GM21360 (cell line): ENCODE measurements at regions not wholly inside any gene's neighbourhood (a gene's known extent, or its start where the extent isn't known, plus 50 kb on each side); places are given as distances from the start of the nearest gene placed in this dataset.

Source experiments
- ATAC-seq: cut with Tn5 transposase; IDR thresholded peaks from one replicate; pipeline ENCODE4 v1.9.1; 2021; ENCODE audit warnings: mild to moderate bottlenecking, moderate library complexity; ENCODE audit not compliant: unreplicated experiment

DNA sequence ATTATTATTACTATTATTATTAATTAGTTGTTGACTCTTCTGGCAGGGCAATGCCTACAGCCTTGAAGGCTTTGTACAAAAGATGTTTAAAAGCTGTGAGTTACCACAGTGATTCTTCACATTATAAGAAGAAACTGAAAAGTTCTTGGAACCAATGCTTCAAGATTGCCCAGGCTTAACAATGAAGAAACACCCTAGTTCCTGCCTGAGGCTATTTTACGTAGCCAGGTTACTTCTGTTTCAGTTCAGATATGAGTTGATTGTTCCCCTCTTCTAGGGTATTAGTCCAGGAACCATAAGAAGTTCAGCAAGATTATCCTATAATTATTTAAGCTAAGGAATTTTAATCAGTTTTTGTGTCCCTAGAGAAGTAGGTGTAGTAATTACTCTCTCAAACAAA is 154.6 kb upstream of the CDH12 start:
- ATAC-seq, result no peak

- ATAC-seq, result no peak
These were observed 154.1 kb upstream of the CDH12 start for GRCh38 chr5:23007236-23007635.

DNA sequence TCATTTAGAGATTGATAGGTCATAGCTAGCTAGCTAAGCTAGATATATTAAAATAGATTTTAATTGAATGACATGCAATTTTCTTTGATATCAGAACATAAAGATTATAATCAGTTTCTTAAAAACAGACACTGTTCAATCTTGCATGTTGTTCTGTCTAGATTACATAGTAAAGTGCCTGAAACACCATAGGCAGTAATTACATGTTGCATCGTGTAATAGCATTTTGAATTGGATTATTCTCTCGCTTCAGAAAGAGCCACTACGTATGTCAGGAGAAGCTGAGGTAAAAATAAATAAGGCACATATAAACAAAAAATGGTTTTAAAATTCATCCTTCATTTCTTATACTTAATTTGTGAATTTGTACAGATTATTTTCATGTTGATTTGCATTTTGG is 148.0 kb upstream of the CDH12 start:
- no peak for ATAC-seq

- ATAC-seq, result no peak
These were observed 145.6 kb upstream of the CDH12 start for GRCh38 chr5:22998774-22999173.

GRCh38 chr5:22998362-22998761 is 145.2 kb upstream of the CDH12 start:
- ATAC-seq, result no peak

DNA sequence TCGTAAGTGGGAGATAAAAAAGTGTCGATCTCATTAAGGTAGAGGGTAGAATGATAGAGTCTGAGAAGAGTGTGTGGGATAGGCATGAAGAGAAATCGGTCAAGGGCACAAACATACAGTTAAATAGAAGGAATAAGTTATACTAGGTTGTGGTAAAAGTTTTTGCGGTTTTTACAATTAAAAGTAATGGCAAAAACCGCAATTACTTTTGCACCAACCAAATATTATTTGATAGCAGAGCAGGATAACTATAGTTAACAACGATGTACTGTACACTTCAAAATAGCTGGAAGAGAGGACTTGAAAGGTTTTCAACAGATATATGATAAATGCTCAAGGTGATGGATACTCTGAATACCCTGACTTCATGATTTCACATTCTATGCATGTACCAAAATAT is 135.8 kb upstream of the CDH12 start:
- no peak for ATAC-seq

DNA sequence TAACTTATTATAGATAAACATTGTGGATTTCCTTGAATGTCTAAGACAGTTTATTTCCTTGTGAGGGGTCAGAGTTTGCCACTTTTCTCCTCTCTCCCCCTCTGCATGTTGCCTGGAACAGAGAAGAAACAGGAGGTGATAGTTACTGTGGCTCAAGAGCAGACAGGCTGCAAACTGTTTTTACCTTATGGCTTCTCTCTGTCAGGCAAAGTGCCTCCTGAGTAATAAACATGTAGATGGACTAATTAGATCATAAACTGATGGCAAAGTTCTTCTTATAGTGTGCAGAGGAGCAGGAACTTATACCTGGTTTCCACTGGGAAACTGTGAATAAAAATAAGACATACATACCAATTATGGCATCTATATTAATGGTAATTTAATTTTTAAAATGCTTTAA is 133.1 kb upstream of the CDH12 start:
- ATAC-seq, result no peak

DNA sequence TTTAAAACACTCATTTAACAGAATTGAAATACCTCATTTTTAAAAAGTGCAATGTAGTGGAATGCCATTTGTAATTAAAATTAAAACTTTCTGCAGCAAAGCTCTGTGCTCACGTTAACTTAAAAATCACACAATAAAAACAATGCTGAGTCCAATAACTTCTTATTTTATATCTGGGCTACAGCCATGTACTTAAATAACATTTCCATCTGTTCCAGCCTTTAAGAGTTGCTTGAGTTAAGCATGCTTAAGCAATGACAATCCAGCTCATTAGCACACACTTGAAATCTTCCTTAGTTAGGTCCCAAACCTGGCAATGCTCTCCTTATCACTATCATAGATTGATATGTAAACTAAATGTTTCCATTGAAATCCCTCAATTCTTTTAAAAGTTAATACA is 132.3 kb upstream of the CDH12 start:
- ATAC-seq, result no peak

DNA sequence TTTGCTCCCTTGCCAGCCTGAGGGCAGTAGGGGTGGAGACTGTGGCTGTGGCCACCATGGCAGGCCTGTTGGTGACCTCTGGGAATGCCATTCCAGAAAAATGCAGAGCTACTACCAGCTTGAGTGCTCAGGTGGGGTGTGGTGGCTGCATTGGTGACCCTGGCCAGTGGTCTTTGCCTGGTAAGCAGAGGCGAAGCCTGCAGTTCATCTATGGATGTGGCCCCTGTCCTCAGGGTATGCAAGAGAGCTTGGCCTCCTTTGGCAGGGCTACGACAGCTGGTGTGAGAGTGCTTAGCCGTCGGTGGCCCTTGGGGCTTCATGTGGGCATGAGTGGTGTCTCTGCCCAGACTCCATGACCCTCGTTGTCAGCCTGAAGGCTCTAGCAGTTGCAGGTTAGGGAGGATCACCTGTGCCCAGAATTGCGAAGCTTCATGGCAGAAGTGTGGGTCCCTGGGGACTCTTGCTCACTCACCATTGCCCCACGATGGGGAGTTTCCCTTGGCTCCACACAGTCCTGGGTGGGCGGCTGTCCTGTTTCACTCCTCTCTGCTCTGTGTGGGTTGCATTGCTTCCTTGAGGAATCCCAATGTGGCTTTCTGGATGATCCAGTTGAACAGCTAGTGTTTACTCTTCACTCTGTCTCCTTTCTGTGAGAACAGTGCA is 117.9 kb upstream of the CDH12 start:
- ATAC-seq, result no peak

- no peak for ATAC-seq
These were observed 117.3 kb upstream of the CDH12 start for GRCh38 chr5:22970491-22970890.

GRCh38 chr5:22968386-22968785 is 115.2 kb upstream of the CDH12 start:
- no peak for ATAC-seq

GRCh38 chr5:22965960-22966359 is 112.8 kb upstream of the CDH12 start:
- ATAC-seq, result no peak

GRCh38 chr5:22964632-22965031 is 111.5 kb upstream of the CDH12 start:
- ATAC-seq, result no peak

DNA sequence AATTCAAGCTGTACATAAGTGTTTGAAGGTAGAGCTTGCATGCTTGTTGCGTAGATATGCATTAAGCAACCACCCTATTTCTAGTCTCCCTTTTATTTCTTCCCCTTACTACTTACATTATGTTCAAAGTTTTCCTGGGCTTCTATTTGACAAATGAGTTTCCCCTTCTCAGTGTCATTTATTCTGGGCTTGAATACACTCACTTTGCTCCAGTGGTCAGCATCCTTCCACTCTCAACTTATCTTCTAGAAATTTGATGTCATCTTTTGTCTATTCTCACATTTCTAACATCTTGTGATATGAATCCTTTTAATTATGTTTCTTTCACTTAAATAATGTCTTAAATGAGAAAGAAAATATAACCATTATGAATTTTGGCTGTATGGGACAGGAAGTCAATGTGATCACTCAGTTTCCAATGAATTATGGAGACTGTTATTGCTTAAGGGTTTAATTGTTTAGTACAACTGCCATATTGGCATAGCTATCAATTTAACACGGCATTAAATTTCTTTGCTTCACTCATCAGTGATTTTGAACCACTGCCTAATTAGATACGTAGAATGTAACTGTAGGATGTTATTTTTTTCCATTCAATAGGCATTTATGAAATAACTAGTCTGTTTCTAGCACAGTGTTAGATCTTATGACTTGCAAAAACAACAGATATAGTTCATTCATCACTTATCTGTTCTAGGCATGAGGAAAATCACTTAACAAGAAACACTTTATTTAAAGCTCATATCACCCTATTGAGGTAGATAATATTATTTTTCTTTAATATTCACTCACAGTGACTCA is 105.5 kb upstream of the CDH12 start:
- ATAC-seq, result no peak

DNA sequence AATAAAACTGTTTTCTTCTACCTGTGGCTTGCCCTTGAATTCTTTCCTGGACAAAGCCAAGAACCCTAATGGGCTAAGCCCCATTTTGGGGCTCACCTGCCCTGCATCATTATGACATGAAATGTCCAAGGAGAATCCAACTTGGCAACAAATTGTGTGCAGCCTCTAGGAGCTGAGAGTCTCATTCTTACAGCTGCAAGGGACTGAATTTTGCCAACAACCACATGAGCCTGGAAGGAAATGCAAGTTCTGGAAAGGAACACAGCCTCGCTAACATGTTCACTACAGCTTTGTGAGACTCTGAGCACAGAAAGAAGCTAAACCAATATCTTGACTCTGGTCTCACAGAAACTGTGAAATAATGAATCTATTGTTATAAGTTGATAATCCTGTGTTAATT is 94.8 kb upstream of the CDH12 start:
- ATAC-seq, result no peak

GRCh38 chr5:22938362-22938761 is 85.2 kb upstream of the CDH12 start:
- no peak for ATAC-seq

- no peak for ATAC-seq
These were observed 75.8 kb upstream of the CDH12 start for GRCh38 chr5:22928821-22929482.

DNA sequence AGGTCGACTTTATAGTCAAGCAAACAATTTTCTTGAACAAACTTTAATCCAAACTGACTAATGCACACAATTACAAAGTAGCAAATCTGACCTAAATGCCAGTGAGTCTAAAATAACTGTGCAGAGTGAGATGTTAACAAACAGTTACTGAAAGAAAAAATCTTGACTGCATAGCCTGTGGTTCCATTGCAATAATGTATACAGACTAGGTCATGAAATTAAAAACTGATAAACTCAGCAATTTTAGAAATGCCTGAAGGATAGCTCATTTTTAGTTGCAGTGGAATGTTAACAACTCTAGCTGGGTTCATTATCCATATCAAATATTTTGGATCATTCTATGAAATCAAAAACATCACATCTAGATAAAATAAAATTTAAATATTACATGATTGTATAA is 73.4 kb upstream of the CDH12 start:
- ATAC-seq, result no peak

- ATAC-seq, result no peak
These were observed 65.4 kb upstream of the CDH12 start for GRCh38 chr5:22918511-22918910.

GRCh38 chr5:22916393-22916792 is 63.2 kb upstream of the CDH12 start:
- no peak for ATAC-seq

DNA sequence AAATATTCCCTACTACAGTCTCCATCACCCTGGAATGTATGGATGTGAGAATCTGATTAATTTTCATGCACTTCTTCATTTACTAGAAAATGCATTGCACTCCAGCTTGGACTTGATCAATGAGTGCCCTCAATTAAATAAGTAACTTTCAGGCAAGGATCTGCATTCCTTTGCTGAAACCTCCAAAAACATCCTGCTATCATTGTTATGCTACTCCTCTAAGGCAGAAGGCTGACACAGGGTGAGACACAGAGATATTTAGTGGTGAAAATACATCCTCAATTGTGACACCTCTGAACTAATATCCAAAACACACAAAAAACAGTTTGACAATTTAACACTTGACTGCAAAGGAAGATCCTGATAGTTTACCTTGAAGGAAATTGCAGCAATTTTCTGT is 57.9 kb upstream of the CDH12 start:
- no peak for ATAC-seq

GRCh38 chr5:22910523-22910922 is 57.4 kb upstream of the CDH12 start:
- ATAC-seq, result no peak
